NCI-H446 treated with DMSO at 0.1 percent for 48 hours (cell line): ENCODE measurements at regions not wholly inside any gene's neighbourhood (a gene's known extent, or its start where the extent isn't known, plus 50 kb on each side); places are given as distances from the start of the nearest gene placed in this dataset.
"Not testable (repeated sequence)": the region's sequence is repeated elsewhere in the genome, so short reads cannot be mapped to it uniquely, and the experiment has no call there.

Experiments used
- DNase-seq: peaks from one replicate; lab custom pipeline; 2025; lab: John Stamatoyannopoulos, UW

- DNase-seq, result no peak
Measured at GRCh38 chr3:182509844-182510460, 283.4 kb upstream of the ATP11B start.

DNA sequence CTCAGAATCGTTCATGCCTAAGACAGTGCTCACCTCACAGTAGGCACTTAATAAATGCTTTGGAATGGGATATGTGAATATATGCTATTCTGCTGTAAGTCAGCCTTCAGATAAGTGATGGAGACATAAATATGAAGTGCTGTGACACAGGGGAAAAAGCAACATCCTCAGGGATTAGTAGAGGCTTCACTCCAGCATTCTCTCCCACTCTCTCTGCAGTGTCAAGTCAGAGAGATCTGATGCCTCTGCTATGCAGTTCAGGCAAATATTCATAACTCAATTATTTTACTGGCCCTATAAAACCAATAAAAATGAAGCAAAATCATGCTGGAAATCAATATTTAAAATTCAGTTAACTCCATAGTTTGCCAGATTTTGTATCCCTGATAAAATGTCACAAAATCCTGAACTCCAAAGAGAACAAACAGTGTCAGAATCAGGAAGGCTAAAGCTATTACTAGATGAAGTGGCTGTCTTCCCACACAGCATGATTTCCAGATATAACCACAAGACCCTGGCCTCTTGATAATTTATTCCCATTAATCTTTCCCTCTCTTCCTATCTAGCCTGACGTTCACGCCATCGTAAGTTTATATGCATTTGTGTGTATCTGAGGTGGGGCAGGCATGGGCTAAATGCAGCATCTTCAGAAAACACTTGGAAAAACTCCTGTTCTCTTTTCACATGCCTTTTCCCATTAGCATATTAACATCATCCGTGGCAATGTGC is 278.9 kb upstream of the ATP11B start:
- no peak for DNase-seq

DNA sequence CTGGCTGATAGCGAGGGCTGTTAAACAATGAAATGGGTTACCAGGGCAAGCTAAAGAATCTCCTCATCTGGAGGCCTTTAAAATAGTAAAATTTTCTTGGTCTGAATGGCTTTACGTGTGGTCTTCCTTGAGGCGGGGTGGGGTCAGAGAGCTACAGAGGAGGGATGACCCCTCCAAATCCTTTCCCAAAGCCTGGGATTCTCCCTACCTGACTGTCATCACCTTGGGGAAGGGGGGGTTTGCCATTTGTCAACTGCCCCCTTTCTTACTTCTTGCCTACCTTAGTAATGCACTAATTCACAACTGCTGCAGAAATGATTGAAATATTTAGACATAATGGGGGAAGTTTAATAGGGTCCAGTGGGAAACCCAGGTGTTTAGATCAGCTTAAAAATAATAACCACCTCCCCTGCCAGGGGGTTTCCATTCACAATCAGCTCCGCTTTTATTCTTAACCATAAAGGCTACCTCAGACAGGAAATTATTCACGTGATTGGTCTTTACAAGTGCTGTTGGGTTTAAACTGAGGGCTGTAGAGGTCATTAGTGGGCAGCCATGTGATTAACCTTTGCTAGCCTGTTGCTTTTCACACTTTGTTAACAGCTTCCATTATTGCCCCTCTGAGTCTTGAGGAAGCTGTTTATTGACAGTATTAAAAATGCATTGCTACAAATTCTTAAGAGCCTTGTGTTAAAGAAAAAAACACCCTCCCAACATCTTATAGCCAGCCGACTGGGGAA is 276.5 kb upstream of the ATP11B start:
- DNase-seq, result no peak

- no peak for DNase-seq
Measured at GRCh38 chr3:182519569-182519968, 273.7 kb upstream of the ATP11B start.

DNA sequence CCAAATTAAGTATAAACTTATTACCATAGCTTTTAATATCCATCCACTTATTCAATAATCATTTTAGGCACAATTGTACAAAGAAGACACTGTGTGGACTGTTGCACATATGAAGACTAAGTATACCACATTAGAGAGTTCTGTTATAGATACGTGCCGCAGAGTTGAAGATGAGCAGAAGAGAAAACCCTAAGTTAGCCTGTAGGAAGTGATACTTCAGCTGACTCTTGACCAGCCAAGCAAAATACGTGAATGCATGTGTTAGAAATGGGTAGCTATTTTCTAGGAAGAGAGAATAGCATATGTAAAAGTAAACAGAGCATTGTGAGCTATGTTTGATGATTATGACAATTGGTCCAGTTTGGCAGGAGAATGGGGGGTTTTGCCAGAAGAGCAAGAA is 272.0 kb upstream of the ATP11B start:
- no peak for DNase-seq

DNA sequence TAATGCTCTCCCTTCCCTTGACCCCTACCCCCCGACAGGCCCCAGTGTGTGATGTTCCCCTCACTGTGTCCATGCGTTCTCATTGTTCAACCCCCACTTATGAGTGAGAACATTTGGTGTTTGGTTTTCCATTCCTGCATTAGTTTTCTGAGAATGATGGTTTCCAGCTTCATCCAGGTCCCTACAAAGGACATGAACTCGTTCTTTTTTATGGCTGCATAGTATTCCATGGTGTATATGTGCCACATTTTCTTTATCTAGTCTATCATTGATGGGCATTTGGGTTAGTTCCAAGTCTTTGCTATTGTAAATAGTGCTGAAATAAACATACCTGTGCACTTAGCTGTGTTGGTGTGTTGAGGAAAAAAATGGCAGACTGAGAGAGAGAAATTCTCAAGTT is 269.9 kb upstream of the ATP11B start:
- DNase-seq, result not testable (repeated sequence)

DNA sequence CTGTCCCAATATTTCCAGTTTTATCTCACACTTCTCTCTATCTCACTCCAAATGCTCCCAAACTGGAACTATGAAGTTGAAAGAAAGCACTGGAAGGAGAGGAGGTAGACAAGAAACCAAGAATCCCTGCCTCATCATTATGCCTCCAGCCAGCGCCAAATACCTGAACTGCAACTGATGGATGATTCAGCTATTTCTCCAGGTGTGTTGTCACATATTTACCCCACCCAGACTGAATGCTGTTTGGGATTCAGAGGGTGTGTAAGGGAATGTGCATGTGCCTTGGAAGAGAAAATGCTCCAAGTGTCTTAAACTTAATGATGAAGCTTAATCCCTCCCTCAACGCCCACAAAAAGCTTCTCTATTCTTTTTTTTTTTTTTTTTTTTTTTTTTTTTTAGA is 269.5 kb upstream of the ATP11B start:
- no peak for DNase-seq

- no peak for DNase-seq
Measured at GRCh38 chr3:182524711-182525401, 268.4 kb upstream of the ATP11B start.

DNA sequence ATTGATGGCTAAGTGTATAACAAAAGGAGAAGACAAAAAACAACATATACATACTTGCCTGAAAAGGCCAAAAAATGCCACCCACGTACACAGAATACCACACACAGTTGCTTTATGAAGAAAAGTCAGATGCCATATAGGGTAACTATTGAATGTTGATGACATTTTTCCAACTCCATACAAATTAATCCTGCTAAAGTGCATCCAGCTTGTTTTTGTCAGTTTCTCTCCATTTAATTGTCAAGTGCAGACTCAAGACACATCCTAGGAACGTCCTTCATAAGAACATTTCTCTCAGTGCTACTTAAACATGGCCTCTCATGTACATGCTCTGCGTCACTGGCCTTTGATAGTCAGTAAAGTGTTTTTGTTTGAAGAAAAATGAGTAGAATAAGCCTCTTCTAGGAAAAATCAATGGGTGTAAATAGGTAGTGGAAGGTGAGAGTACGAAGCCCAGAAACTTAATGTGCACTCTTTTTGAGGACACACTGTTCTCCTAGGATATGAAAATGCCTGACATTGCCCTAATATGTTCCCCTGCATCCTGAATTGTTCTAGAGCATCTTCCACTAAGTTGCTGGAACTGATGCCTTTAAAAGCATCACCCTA is 267.4 kb upstream of the ATP11B start:
- no peak for DNase-seq

GRCh38 chr3:182527745-182528144 is 265.6 kb upstream of the ATP11B start:
- DNase-seq, result no peak

- DNase-seq, result no peak
Measured at GRCh38 chr3:182530316-182530715, 263.0 kb upstream of the ATP11B start.

DNA sequence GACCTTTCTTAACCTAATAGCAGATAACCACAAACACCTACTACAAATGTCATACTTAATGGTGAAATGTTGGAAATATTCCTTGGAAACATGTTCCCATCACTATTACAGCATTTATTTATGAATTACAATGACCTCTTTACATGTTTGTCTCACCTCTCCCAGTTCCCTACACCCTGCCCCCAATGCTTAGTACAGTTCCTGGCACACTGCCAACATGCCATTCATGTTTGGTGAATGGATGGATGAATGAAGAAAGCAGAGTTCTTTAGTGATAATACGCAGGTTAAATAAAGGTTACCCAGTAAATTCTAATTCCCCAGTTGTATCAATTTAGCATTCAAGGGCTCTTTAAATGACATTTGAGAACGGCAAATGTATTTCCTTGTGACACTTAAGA is 259.9 kb upstream of the ATP11B start:
- no peak for DNase-seq

DNA sequence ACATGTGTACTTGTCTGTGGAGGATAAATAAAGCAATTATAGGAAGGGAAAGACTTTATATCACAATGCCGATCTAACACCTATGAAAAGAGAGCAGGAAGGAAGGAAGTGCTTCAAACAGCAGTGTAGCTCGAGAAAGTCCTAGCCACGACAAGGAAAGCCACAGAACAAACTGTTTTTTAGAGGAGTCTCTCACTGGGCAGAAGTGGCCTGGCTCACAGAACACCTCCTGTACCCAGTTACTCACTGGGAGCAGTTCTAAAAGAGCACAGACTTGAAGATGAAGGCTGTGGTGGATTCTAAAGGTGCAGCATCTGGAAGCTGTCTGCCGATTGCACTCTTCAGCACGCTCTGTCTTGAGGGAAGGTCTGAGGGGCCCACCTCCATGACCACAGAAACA is 248.8 kb upstream of the ATP11B start:
- DNase-seq, result no peak

DNA sequence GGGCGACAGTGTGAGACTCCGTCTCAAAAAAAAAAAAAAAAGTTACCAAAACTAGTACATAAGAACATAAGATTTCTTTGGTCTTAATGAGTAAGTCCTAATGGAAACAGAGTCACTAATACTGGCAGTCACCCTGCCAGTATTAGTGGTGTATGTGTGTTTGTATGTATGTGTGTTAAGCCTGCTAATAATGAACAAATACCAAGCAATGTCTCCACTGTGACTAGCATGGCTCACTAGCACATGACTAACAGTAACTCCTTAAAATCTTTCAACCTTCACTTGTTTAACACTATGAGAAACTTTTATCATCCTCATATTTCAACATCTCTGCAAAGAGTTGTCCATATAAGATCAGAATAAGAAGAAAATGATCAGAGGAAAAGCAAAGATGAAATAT is 231.0 kb upstream of the ATP11B start:
- DNase-seq, result no peak

DNA sequence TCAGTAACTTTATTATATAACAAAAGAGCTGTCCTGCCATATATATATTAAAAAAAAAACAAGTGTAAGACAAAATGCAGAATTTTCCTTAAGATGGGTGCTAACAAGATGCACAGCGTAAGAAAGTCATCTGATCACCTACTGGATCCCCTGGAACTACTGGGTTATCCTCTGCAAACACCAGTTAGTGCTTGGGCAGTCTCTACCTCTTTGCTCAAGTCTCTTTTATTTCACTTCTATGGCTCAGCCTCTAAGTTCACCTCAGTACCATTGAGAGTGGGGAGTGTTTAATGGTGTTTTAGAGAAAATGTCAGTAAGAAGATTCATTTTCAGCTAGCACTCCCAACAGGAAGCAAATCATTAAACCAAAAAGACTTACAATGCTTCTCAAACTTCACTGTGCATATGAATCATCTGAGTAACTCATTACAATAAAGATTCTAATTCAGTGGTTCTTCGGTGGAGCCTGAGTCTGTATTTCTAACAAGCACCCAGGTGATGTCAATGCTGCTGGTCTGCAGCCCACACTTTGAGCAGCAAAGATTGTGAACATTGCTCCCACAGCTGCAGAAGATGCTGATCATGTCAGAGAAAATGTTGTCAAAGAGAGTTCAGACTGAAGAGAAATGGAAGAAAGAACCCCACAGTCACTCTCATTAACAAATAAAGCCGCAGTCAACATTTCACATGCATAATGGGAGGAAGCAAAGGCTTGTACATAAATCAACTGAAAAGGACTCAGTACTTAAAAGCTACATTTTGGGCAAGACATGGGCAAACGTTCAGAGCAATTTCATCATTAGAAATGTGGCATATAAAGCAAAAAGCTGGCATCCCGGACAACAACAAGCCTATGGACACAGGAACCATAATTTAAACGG is 227.1 kb upstream of the ATP11B start:
- DNase-seq, result no peak

DNA sequence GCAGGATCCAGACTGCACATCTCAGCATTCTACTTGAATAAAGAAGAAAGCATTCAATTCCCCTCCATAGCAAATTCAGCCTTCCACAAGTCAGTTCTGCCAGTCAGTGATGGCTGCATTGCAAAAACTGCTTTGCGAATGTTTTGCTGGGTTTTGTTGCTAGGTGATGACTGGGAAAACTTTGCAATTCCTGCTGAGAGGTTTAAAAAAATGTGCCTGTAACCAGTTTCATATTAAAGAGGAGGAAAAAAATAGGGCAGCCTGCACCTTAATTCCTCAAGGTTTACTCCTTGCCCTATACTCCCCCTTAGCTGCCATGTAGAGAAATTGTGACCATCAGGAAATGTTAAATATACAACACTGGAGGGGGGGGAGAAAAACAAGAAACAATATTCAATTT is 225.6 kb upstream of the ATP11B start:
- DNase-seq, result no peak

DNA sequence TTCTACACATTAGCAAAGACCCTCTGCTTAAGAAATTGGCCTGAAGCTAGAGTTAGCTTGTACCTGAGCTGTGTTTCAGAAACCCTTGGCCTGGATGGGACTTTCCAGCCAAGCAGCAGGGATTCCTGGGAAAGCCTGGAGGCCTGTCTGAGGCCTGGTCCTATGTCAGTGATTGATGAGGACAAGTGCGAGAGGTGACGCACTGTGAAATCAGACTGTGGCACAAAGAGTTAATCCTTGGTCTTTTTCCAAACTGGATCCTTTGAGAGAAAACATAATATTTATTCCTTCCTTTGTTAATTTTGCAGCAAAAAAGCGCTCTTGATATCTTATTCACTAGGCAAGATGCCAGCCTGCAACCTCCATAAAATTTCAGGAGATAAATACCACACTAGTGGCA is 225.0 kb upstream of the ATP11B start:
- DNase-seq, result peak; percentile 59

DNA sequence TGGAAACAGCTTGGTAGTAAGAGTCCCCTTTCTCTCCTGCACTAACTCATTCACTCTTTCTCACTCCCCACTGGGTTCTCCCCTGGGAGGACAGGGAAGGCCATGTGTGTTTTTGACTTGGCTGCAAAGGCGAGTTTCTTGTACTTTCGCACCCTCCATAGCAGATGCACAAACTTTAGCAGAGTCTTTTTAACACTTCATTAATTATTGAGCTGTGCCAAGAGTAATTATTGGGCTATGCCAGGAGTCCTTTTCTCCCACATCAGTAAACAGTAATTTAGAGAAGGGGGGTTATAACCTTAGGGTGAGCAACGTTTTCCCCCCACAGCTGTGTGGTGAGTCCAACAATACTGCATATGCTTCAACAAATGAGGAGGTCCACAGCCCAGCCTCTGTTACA is 224.4 kb upstream of the ATP11B start:
- peak; percentile 82 for DNase-seq

GRCh38 chr3:182570946-182571594 is 222.2 kb upstream of the ATP11B start:
- no peak for DNase-seq

- DNase-seq, result no peak
Measured at GRCh38 chr3:182575941-182576340, 217.4 kb upstream of the ATP11B start.

- no peak for DNase-seq
Measured at GRCh38 chr3:182583545-182583944, 209.8 kb upstream of the ATP11B start.
